ENCODE measurements at regions not wholly inside any gene's neighbourhood (a gene's known extent, or its start where the extent isn't known, plus 50 kb on each side); places are given as distances from the start of the nearest gene placed in this dataset.

- no peak for TF ChIP-seq CTCF (IDR thresholded peaks at IDR 0.05)
- no peak for TF ChIP-seq ZFX (IDR thresholded peaks at IDR 0.05; ENCODE audit: borderline replicate concordance)
Observed at GRCh38 chr4:37071576-37071975, 173.0 kb upstream of the NWD2 start.
